DOHH2 (cell line): ENCODE measurements at regions not wholly inside any gene's neighbourhood (a gene's known extent, or its start where the extent isn't known, plus 50 kb on each side); places are given as distances from the start of the nearest gene placed in this dataset.

ENCODE experiments used
- H3F3A ChIP-seq: fragments of 200-600 bp; sonication (generic), shearing (Covaris generic); 2 replicates; pipeline ENCODE4 v1.6.0; 2016; ENCODE audit warnings: antibody characterized with exemption, mild to moderate bottlenecking; ENCODE audit not compliant: control insufficient read depth, insufficient read depth
- H3K27ac ChIP-seq: fragments of 200-600 bp; sonication (generic); 2 replicates; pipeline ENCODE4 v1.5.1; 2014; ENCODE audit warnings: low read depth, mild to moderate bottlenecking, low read length, moderate library complexity
- H3K27me3 ChIP-seq: fragments of 200-600 bp; sonication (generic); 2 replicates; pipeline ENCODE4 v1.6.1; 2014; ENCODE audit warnings: mild to moderate bottlenecking, low read length, mixed read lengths; ENCODE audit not compliant: control insufficient read depth
- H3K36me3 ChIP-seq: fragments of 200-600 bp; sonication (generic); 2 replicates; pipeline ENCODE4 v1.6.1; 2014; ENCODE audit warnings: mild to moderate bottlenecking, low read length, moderate library complexity, mixed read lengths; ENCODE audit not compliant: control insufficient read depth
- H3K4me1 ChIP-seq: fragments of 200-600 bp; sonication (generic); 2 replicates; pipeline ENCODE4 v1.6.1; 2014; ENCODE audit warnings: mild to moderate bottlenecking, low read length, mixed read lengths; ENCODE audit not compliant: control insufficient read depth
- H3K4me2 ChIP-seq: fragments of 200-600 bp; sonication (generic); 2 replicates; pipeline ENCODE4 v1.6.0; 2014; ENCODE audit warnings: mild to moderate bottlenecking, low read length, moderate library complexity
- H3K4me3 ChIP-seq: fragments of 200-600 bp; sonication (generic); 2 replicates; pipeline ENCODE4 v1.5.1; 2014; ENCODE audit warnings: mild to moderate bottlenecking, low read length, mixed read lengths
- H3K79me2 ChIP-seq: fragments of 200-600 bp; sonication (generic); 2 replicates; pipeline ENCODE4 v1.6.1; 2014; ENCODE audit warnings: mild to moderate bottlenecking, low read length, mixed read lengths; ENCODE audit not compliant: control insufficient read depth
- H3K9me2 ChIP-seq: fragments of 200-600 bp; sonication (generic); replicated peaks from 2 replicates; pipeline ENCODE4 v1.6.1; 2014; ENCODE audit warnings: mild to moderate bottlenecking, low read length, mixed read lengths; ENCODE audit not compliant: control insufficient read depth
- H3K9me3 ChIP-seq: fragments of 200-600 bp; sonication (generic); 2 replicates; pipeline ENCODE4 v1.6.1; 2014; ENCODE audit warnings: antibody characterized with exemption, low read length, mixed read lengths; ENCODE audit not compliant: control insufficient read depth, insufficient read depth
- H4K20me1 ChIP-seq: fragments of 200-600 bp; sonication (generic); 2 replicates; pipeline ENCODE4 v1.6.0; 2014; ENCODE audit warnings: low read depth, mild to moderate bottlenecking, antibody characterized with exemption, low read length, moderate library complexity; ENCODE audit not compliant: control insufficient read depth, insufficient read depth
- CTCF ChIP-seq: fragments of 200-600 bp; sonication (generic); IDR thresholded peaks from one replicate; pipeline ENCODE4 v1.5.1; 2014; ENCODE audit warnings: antibody characterized with exemption, mild to moderate bottlenecking, low read depth, low read length; ENCODE audit not compliant: poor library complexity, severe bottlenecking
- EZH2phosphoT487 ChIP-seq: fragments of 200-600 bp; sonication (generic); IDR thresholded peaks from 2 replicates; pipeline ENCODE4 v1.6.1; 2017; ENCODE audit warnings: borderline replicate concordance, mild to moderate bottlenecking, antibody characterized with exemption, low read length, moderate library complexity, mixed read lengths

GRCh38 chr17:70661342-70662222, 492.2 kb downstream of the KCNJ2 start:
- H3K4me2 ChIP-seq, result no peak overlapping the region
- no peak overlapping the region for H3K4me3 ChIP-seq
- TF ChIP-seq EZH2phosphoT487 (no peak), CTCF (no peak)
- no peaks in the 10 kb centered on the region for H3K9me3 ChIP-seq
- H3F3A ChIP-seq, result no peaks in the 10 kb centered on the region
- no peaks in the 10 kb centered on the region for H3K79me2 ChIP-seq
- no peaks in the 10 kb centered on the region for H4K20me1 ChIP-seq
- no peak overlapping the region for H3K27ac ChIP-seq
- H3K4me1 ChIP-seq, result no peaks in the 10 kb centered on the region
- H3K36me3 ChIP-seq, result no peaks in the 10 kb centered on the region
- no peaks in the 10 kb centered on the region for H3K27me3 ChIP-seq
- no peaks in the 10 kb centered on the region for H3K9me2 ChIP-seq

GRCh38 chr17:70668276-70668937, 499.1 kb downstream of the KCNJ2 start:
- Histone ChIP-seq H3K4me3 (no peak overlapping the region), H3K9me2 (no peaks in the 10 kb centered on the region), H3K9me3 (no peaks in the 10 kb centered on the region), H3K79me2 (no peaks in the 10 kb centered on the region), H3K4me2 (no peak overlapping the region), H3F3A (no peaks in the 10 kb centered on the region), H3K27ac (no peak overlapping the region), H3K4me1 (no peaks in the 10 kb centered on the region), H3K36me3 (no peaks in the 10 kb centered on the region), H4K20me1 (no peaks in the 10 kb centered on the region), H3K27me3 (no peaks in the 10 kb centered on the region)
- no peak for TF ChIP-seq EZH2phosphoT487
- no peak for TF ChIP-seq CTCF

- no peaks in the 10 kb centered on the region for H3K4me1 ChIP-seq
- H3K9me2 ChIP-seq, result no peaks in the 10 kb centered on the region
- H3K79me2 ChIP-seq, result no peaks in the 10 kb centered on the region
- TF ChIP-seq EZH2phosphoT487 (no peak), CTCF (no peak)
- H3K4me2 ChIP-seq, result no peak overlapping the region
- no peaks in the 10 kb centered on the region for H4K20me1 ChIP-seq
- no peaks in the 10 kb centered on the region for H3F3A ChIP-seq
- no peaks in the 10 kb centered on the region for H3K9me3 ChIP-seq
- H3K27me3 ChIP-seq, result no peaks in the 10 kb centered on the region
- no peak overlapping the region for H3K4me3 ChIP-seq
- no peak overlapping the region for H3K27ac ChIP-seq
- H3K36me3 ChIP-seq, result no peaks in the 10 kb centered on the region
These were observed 499.8 kb downstream of the KCNJ2 start for GRCh38 chr17:70668938-70669778.
